Fibroblast of pulmonary artery (primary cell): ENCODE measurements at regions not wholly inside any gene's neighbourhood (a gene's known extent, or its start where the extent isn't known, plus 50 kb on each side); places are given as distances from the start of the nearest gene placed in this dataset.

ENCODE experiments used
- DNase-seq: peaks from one replicate; pipeline ENCODE4 v3.0.0-alpha.2; 2010; ENCODE audit warnings: low read depth
- H3K4me3 ChIP-seq: replicated peaks from 2 replicates; pipeline ENCODE4 v1.5.1; 2011; ENCODE audit warnings: low read depth, mild to moderate bottlenecking, control low read depth, low read length, moderate library complexity
- CTCF ChIP-seq: IDR thresholded peaks from 2 replicates; pipeline ENCODE4 v1.5.1; 2011; ENCODE audit warnings: mild to moderate bottlenecking, control low read depth, low read length, inconsistent platforms; ENCODE audit errors: missing control alignments

- no peak for TF ChIP-seq CTCF
- H3K4me3 ChIP-seq, result no peak overlapping the region
- no peak for DNase-seq
Measured at GRCh38 chr3:89571707-89572106, 464.3 kb downstream of the EPHA3 start.

GRCh38 chr3:89572261-89572660 lies 464.8 kb downstream of the EPHA3 start:
- H3K4me3 ChIP-seq, result no peak overlapping the region
- no peak for TF ChIP-seq CTCF
- DNase-seq, result peak; percentile 4

GRCh38 chr3:89576417-89576816 lies 469.0 kb downstream of the EPHA3 start:
- TF ChIP-seq CTCF, result no peak

GRCh38 chr3:89577637-89578530 lies 470.5 kb downstream of the EPHA3 start:
- TF ChIP-seq CTCF, result no peak
- H3K4me3 ChIP-seq, result no peak overlapping the region
- DNase-seq, result no peak

More at GRCh38 chr3:89576417-89576816, 469.0 kb downstream of the EPHA3 start:
- no peak overlapping the region for H3K4me3 ChIP-seq
- no peak for DNase-seq

- TF ChIP-seq CTCF, result no peak
- no peak for DNase-seq
- no peak overlapping the region for H3K4me3 ChIP-seq
Measured at GRCh38 chr3:89580859-89581258, 473.4 kb downstream of the EPHA3 start.

GRCh38 chr3:89584398-89584797 lies 477.0 kb downstream of the EPHA3 start:
- DNase-seq, result no peak
- TF ChIP-seq CTCF, result no peak
- H3K4me3 ChIP-seq, result no peak overlapping the region

GRCh38 chr3:89586256-89586655 lies 478.8 kb downstream of the EPHA3 start:
- DNase-seq, result no peak
- H3K4me3 ChIP-seq, result no peak overlapping the region
- TF ChIP-seq CTCF, result no peak
